ENCODE measurements at regions not wholly inside any gene's neighbourhood (a gene's known extent, or its start where the extent isn't known, plus 50 kb on each side); places are given as distances from the start of the nearest gene placed in this dataset.

GRCh38 chr1:157189986-157190982 lies 52.1 kb upstream of the ETV3 start:
- H3K4me3 ChIP-seq (ENCODE audit: insufficient read depth, low read depth, low read length) = no peak overlapping the region
- H3K36me3 ChIP-seq (ENCODE audit: insufficient read depth, low read length) = no peaks in the 10 kb centered on the region
- no peaks in the 10 kb centered on the region for H3K4me1 ChIP-seq (ENCODE audit: insufficient read depth, low read length)
- Mint-ChIP-seq H3K9me3 (ENCODE audit: unreplicated experiment) (no peaks in the 10 kb centered on the region), H3K4me1 (ENCODE audit: low read depth, unreplicated experiment) (peaks cover 2% of the 10 kb centered on the region), H3K27me3 (ENCODE audit: low read depth, unreplicated experiment) (peaks cover 29% of the 10 kb centered on the region), H3K4me3 (ENCODE audit: unreplicated experiment) (no peak overlapping the region), H3K36me3 (ENCODE audit: low read depth, unreplicated experiment) (no peaks in the 10 kb centered on the region), H3K27ac (ENCODE audit: unreplicated experiment) (peak overlapping the region; percentile 36)
- DNase-seq (ENCODE audit: low read depth) = no peak
- H3K27ac ChIP-seq (ENCODE audit: low read depth, low read length) = no peak overlapping the region
- H4K20me1 ChIP-seq (ENCODE audit: insufficient read depth, low read length) = no peaks in the 10 kb centered on the region
- H3K79me2 ChIP-seq (ENCODE audit: insufficient read depth, low read length) = no peaks in the 10 kb centered on the region
- peaks cover 34% of the 10 kb centered on the region for H3K27me3 ChIP-seq (ENCODE audit: insufficient read depth, low read length)
- H3K9me3 ChIP-seq (ENCODE audit: insufficient read depth, low read depth, low read length) = no peaks in the 10 kb centered on the region
- no peak for TF ChIP-seq EZH2 (IDR thresholded peaks at IDR 0.05; ENCODE audit: insufficient read depth, low read length)
- FAIRE-seq = no peak
- no peak overlapping the region for H3K9ac ChIP-seq (ENCODE audit: low read length)
- H3K4me2 ChIP-seq (ENCODE audit: low read length) = no peak overlapping the region
- H2AFZ ChIP-seq (ENCODE audit: low read depth, low read length) = no peak overlapping the region

DNA sequence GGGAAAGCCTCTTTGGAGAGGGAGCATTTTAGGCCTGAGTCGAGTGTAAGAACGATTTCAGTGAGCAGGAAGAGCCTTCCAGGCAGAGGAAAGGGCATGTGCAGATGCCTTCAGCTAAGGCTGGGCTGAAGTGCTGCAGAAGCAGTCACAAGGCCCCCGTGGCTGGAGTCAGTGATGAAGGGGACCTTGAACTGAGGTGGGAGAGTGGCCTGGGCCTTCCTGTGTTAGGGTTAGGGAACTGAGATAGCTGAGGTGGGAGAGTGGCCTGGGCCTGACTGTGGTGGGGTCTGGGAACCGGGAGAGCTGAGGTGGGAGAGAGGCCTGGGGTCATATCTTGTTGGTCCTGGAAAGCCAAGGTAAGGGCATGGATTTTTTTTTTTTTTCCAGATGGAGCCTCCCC lies 50.9 kb upstream of the ETV3 start:
- FAIRE-seq (no peak), DNase-seq (ENCODE audit: low read depth) (no peak)
- Histone ChIP-seq H3K27me3 (ENCODE audit: insufficient read depth, low read length) (peaks cover 24% of the 10 kb centered on the region), H3K27ac (ENCODE audit: low read depth, low read length) (no peak overlapping the region), H3K4me2 (ENCODE audit: low read length) (no peak overlapping the region), H4K20me1 (ENCODE audit: insufficient read depth, low read length) (no peaks in the 10 kb centered on the region), H3K4me3 (ENCODE audit: insufficient read depth, low read depth, low read length) (no peak overlapping the region), H2AFZ (ENCODE audit: low read depth, low read length) (no peak overlapping the region), H3K9me3 (ENCODE audit: insufficient read depth, low read depth, low read length) (no peaks in the 10 kb centered on the region), H3K9ac (ENCODE audit: low read length) (no peak overlapping the region), H3K79me2 (ENCODE audit: insufficient read depth, low read length) (no peaks in the 10 kb centered on the region), H3K4me1 (ENCODE audit: insufficient read depth, low read length) (no peaks in the 10 kb centered on the region), H3K36me3 (ENCODE audit: insufficient read depth, low read length) (no peaks in the 10 kb centered on the region)
- TF ChIP-seq, protein P1, sequence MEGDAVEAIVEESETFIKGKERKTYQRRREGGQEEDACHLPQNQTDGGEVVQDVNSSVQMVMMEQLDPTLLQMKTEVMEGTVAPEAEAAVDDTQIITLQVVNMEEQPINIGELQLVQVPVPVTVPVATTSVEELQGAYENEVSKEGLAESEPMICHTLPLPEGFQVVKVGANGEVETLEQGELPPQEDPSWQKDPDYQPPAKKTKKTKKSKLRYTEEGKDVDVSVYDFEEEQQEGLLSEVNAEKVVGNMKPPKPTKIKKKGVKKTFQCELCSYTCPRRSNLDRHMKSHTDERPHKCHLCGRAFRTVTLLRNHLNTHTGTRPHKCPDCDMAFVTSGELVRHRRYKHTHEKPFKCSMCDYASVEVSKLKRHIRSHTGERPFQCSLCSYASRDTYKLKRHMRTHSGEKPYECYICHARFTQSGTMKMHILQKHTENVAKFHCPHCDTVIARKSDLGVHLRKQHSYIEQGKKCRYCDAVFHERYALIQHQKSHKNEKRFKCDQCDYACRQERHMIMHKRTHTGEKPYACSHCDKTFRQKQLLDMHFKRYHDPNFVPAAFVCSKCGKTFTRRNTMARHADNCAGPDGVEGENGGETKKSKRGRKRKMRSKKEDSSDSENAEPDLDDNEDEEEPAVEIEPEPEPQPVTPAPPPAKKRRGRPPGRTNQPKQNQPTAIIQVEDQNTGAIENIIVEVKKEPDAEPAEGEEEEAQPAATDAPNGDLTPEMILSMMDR (IDR thresholded peaks at IDR 0.05; ENCODE audit: insufficient read depth, low read depth, low read length) = no peak
- no peak for TF ChIP-seq EZH2 (IDR thresholded peaks at IDR 0.05; ENCODE audit: insufficient read depth, low read length)
- no peak overlapping the region for H3K4me3 Mint-ChIP-seq (ENCODE audit: unreplicated experiment)
- peaks cover 31% of the 10 kb centered on the region for H3K27me3 Mint-ChIP-seq (ENCODE audit: low read depth, unreplicated experiment)
- H3K36me3 Mint-ChIP-seq (ENCODE audit: low read depth, unreplicated experiment) = no peaks in the 10 kb centered on the region
- H3K4me1 Mint-ChIP-seq (ENCODE audit: low read depth, unreplicated experiment) = peaks cover 2% of the 10 kb centered on the region
- H3K9me3 Mint-ChIP-seq (ENCODE audit: unreplicated experiment) = peaks cover 2% of the 10 kb centered on the region
- H3K27ac Mint-ChIP-seq (ENCODE audit: unreplicated experiment) = no peak overlapping the region
